ENCODE measurements at regions not wholly inside any gene's neighbourhood (a gene's known extent, or its start where the extent isn't known, plus 50 kb on each side); places are given as distances from the start of the nearest gene placed in this dataset.

GRCh38 chr11:113532697-113533424 is 57.7 kb upstream of the DRD2 start:
- ATAC-seq (peak; percentile 89), DNase-seq (ENCODE audit: low read depth, low spot score) (peak; percentile 41)
- no peak for TF ChIP-seq TCF7L2 (IDR thresholded peaks at IDR 0.05; ENCODE audit: low read depth, low read length)
- TF ChIP-seq, protein P1, sequence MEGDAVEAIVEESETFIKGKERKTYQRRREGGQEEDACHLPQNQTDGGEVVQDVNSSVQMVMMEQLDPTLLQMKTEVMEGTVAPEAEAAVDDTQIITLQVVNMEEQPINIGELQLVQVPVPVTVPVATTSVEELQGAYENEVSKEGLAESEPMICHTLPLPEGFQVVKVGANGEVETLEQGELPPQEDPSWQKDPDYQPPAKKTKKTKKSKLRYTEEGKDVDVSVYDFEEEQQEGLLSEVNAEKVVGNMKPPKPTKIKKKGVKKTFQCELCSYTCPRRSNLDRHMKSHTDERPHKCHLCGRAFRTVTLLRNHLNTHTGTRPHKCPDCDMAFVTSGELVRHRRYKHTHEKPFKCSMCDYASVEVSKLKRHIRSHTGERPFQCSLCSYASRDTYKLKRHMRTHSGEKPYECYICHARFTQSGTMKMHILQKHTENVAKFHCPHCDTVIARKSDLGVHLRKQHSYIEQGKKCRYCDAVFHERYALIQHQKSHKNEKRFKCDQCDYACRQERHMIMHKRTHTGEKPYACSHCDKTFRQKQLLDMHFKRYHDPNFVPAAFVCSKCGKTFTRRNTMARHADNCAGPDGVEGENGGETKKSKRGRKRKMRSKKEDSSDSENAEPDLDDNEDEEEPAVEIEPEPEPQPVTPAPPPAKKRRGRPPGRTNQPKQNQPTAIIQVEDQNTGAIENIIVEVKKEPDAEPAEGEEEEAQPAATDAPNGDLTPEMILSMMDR (IDR thresholded peaks at IDR 0.05): peak; percentile 96
- TF ChIP-seq REST (IDR thresholded peaks at IDR 0.05; ENCODE audit: insufficient read depth in 1 of 2, low read depth in 2 of 2, low read length in 1 of 2): no peak
- no peak for TF ChIP-seq POLR2AphosphoS5 (IDR thresholded peaks at IDR 0.05; ENCODE audit: low read depth, low read length)
- in situ Hi-C loops (cut with HindIII; ENCODE audit: low pct_unique_long_range_greater_than_20kb, low sequenced_read_pairs): no loop called here
- no peaks in the 10 kb centered on the region for H3K9me3 ChIP-seq (ENCODE audit: control insufficient read depth, insufficient read depth, low read depth, low read length)
- H3K27me3 ChIP-seq (ENCODE audit: control insufficient read depth, insufficient read depth, low read length): peaks cover 3% of the 10 kb centered on the region; the same call in 1 of the 2 replicates
- BruUV-seq (replicated peaks): no TSS peak
- CTCF ChIA-PET: interaction anchor here (0.6 to 1.0 kb wide), 3 partner anchors 13 to 417 kb away, joined by 3 to 4 read pairs (median 4); no protein-coding TSS in a partner anchor
- POLR2A ChIA-PET: no interaction called here
- H3K4me1 ChIP-seq (ENCODE audit: control insufficient read depth, insufficient read depth, low read length): no peaks in the 10 kb centered on the region
- H3K4me3 ChIP-seq (ENCODE audit: low read depth in 2 of 2, low read length in 2 of 2): no peak overlapping the region
- no peaks in the 10 kb centered on the region for H3K36me3 ChIP-seq (ENCODE audit: control insufficient read depth, insufficient read depth, low read length)
- peak overlapping the region; percentile 26; the same call in 1 of the 2 replicates for H3K27ac ChIP-seq (ENCODE audit: low read length)
- intact Hi-C loops (cut with micrococcal nuclease; ENCODE audit: unreplicated experiment): loop anchor here (1.0 to 5.0 kb wide), 2 partner anchors 199 to 228 kb away; no protein-coding TSS in a partner anchor

- no TSS peak for BruUV-seq (replicated peaks)
- Histone ChIP-seq H3K27ac (ENCODE audit: low read length) (peak overlapping the region; percentile 30; the same call in 1 of the 2 replicates), H3K36me3 (ENCODE audit: control insufficient read depth, insufficient read depth, low read length) (no peaks in the 10 kb centered on the region), H3K27me3 (ENCODE audit: control insufficient read depth, insufficient read depth, low read length) (peaks cover 3% of the 10 kb centered on the region; the same call in 1 of the 2 replicates), H3K4me1 (ENCODE audit: control insufficient read depth, insufficient read depth, low read length) (no peaks in the 10 kb centered on the region), H3K4me3 (ENCODE audit: low read depth in 2 of 2, low read length in 2 of 2) (no peak overlapping the region), H3K9me3 (ENCODE audit: control insufficient read depth, insufficient read depth, low read depth, low read length) (no peaks in the 10 kb centered on the region)
- ATAC-seq: no peak
- ChIA-PET CTCF (interaction anchor here (0.7 kb wide), 1 partner anchor 198 kb away, joined by 3 read pairs; no protein-coding TSS in a partner anchor), POLR2A (no interaction called here)
- DNase-seq (ENCODE audit: low read depth, low spot score): no peak
- intact Hi-C loops (cut with micrococcal nuclease; ENCODE audit: unreplicated experiment): loop anchor here (1.0 to 5.0 kb wide), 2 partner anchors 200 to 227 kb away; no protein-coding TSS in a partner anchor
- no peak for TF ChIP-seq SIN3A (IDR thresholded peaks at IDR 0.05; ENCODE audit: borderline replicate concordance, insufficient read depth, low read depth, low read length)
- no peak for TF ChIP-seq TCF7L2 (IDR thresholded peaks at IDR 0.05; ENCODE audit: low read depth, low read length)
- no peak for TF ChIP-seq POLR2AphosphoS5 (IDR thresholded peaks at IDR 0.05; ENCODE audit: low read depth, low read length)
- no peak for TF ChIP-seq REST (IDR thresholded peaks at IDR 0.05; ENCODE audit: insufficient read depth in 1 of 2, low read depth in 2 of 2, low read length in 1 of 2)
- TF ChIP-seq, protein P1 (IDR thresholded peaks at IDR 0.05): no peak
- in situ Hi-C loops (cut with HindIII; ENCODE audit: low pct_unique_long_range_greater_than_20kb, low sequenced_read_pairs): no loop called here
These were observed 56.6 kb upstream of the DRD2 start for GRCh38 chr11:113531575-113532451.
